Body of pancreas (tissue), 4 donors: ENCODE measurements at regions not wholly inside any gene's neighbourhood (a gene's known extent, or its start where the extent isn't known, plus 50 kb on each side); places are given as distances from the start of the nearest gene placed in this dataset.
A peak's percentile ranks its signal among the peaks of the same experiment; 100 is the strongest.

Source experiments
- ATAC-seq: fragments of 150-250 bp; one replicate; pipeline ENCODE4 v1.9.1; 2016
- DNase-seq, 4 donors: peaks; one replicate each; pipeline ENCODE4 v3.0.0-alpha.2; 2019
- H3K27ac ChIP-seq, 4 donors: fragments of 200-600 bp; sonication (generic); 1 replicate in 3 of 4; 2 replicates in 1 of 4; pipeline versions ENCODE4 v1.5.1 to v1.6.1; 2016 to 2019; ENCODE audit warnings: mild to moderate bottlenecking in 1 of 4, mixed read lengths in 1 of 4, moderate library complexity in 1 of 4
- H3K27me3 ChIP-seq, 2 donors: fragments of 200-600 bp; sonication (generic); one replicate each; pipeline ENCODE4 v1.6.0; 2016; ENCODE audit warnings: mild to moderate bottlenecking in 1 of 2
- H3K36me3 ChIP-seq, 2 donors: fragments of 200-600 bp; sonication (generic); replicated peaks in 1 of 2; 2 replicates each; pipeline ENCODE4 v1.5.1; 2016; ENCODE audit warnings: low read depth in 2 of 2; ENCODE audit not compliant: insufficient read depth in 1 of 2
- H3K4me1 ChIP-seq: fragments of 200-600 bp; sonication (generic); one replicate; pipeline ENCODE4 v1.6.0; 2016
- H3K4me3 ChIP-seq, 2 donors: fragments of 200-600 bp; sonication (generic); 1 replicate in 1 of 2; 2 replicates in 1 of 2; pipeline ENCODE4 v1.5.1; 2016 to 2019
- H3K9me3 ChIP-seq, 3 donors: fragments of 200-600 bp; sonication (generic); 1 replicate in 2 of 3; 2 replicates in 1 of 3; pipeline ENCODE4 v1.5.1; 2016
- POLR2A ChIP-seq, 3 donors: fragments of 450-650 bp; IDR thresholded peaks; one replicate each; pipeline ENCODE4 v1.6.1; 2016; ENCODE audit warnings: antibody characterized with exemption in 3 of 3, mild to moderate bottlenecking in 2 of 3
- WGBS, 2 donors: methylation state at CpG; one replicate each; pipeline ENCODE4 v1.1.5; 2017; 5-methylcytosine and 5-hydroxymethylcytosine counted together
- intact Hi-C: fragments of 100-400 bp; cut with DNase I; formaldehyde crosslinking; loops from one replicate; pipeline ENCODE4 v1.15.1; 2023
- TF ChIP-seq, protein P1 (sequence below), 7 experiments: fragments of 450-650 bp in 4 of 7; fragments of 200-600 bp in 3 of 7; sonication (generic) in 3 of 7; IDR thresholded peaks; one replicate each; pipeline ENCODE4 v1.5.1; 2016 to 2019; ENCODE audit warnings: antibody characterized with exemption in 7 of 7

GRCh38 chr5:26761045-26761444 lies 277.3 kb downstream of the CDH9 start:
- H3K4me1 ChIP-seq, result no peaks in the 10 kb centered on the region
- TF ChIP-seq POLR2A (IDR thresholded peaks at IDR 0.05), result no peak
- TF ChIP-seq, protein P1, sequence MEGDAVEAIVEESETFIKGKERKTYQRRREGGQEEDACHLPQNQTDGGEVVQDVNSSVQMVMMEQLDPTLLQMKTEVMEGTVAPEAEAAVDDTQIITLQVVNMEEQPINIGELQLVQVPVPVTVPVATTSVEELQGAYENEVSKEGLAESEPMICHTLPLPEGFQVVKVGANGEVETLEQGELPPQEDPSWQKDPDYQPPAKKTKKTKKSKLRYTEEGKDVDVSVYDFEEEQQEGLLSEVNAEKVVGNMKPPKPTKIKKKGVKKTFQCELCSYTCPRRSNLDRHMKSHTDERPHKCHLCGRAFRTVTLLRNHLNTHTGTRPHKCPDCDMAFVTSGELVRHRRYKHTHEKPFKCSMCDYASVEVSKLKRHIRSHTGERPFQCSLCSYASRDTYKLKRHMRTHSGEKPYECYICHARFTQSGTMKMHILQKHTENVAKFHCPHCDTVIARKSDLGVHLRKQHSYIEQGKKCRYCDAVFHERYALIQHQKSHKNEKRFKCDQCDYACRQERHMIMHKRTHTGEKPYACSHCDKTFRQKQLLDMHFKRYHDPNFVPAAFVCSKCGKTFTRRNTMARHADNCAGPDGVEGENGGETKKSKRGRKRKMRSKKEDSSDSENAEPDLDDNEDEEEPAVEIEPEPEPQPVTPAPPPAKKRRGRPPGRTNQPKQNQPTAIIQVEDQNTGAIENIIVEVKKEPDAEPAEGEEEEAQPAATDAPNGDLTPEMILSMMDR (IDR thresholded peaks at IDR 0.05), result no peak
- intact Hi-C loops, result no loop called here
- ATAC-seq, result no peak
- no peaks in the 10 kb centered on the region for H3K27me3 ChIP-seq
- no peak overlapping the region for H3K27ac ChIP-seq
- no peaks in the 10 kb centered on the region for H3K9me3 ChIP-seq
- DNase-seq, result peak in 1 of 4 donors; percentile 8
- 56 to 62% methylated on average over 7 of the region's 7 CpGs for WGBS, 2 donors
- H3K4me3 ChIP-seq, result no peak overlapping the region
- H3K36me3 ChIP-seq, result no peaks in the 10 kb centered on the region

GRCh38 chr5:26757941-26758340 lies 280.4 kb downstream of the CDH9 start:
- Histone ChIP-seq H3K4me3 (no peak overlapping the region), H3K4me1 (no peaks in the 10 kb centered on the region), H3K36me3 (no peaks in the 10 kb centered on the region), H3K27me3 (no peaks in the 10 kb centered on the region), H3K9me3 (no peaks in the 10 kb centered on the region), H3K27ac (no peak overlapping the region)
- intact Hi-C loops, result no loop called here
- WGBS, 2 donors, result 66 to 79% methylated on average over 2 of the region's 2 CpGs
- no peak for ATAC-seq
- TF ChIP-seq POLR2A (IDR thresholded peaks at IDR 0.05), result no peak
- TF ChIP-seq, protein P1 (IDR thresholded peaks at IDR 0.05), result no peak
- no peak for DNase-seq

DNA sequence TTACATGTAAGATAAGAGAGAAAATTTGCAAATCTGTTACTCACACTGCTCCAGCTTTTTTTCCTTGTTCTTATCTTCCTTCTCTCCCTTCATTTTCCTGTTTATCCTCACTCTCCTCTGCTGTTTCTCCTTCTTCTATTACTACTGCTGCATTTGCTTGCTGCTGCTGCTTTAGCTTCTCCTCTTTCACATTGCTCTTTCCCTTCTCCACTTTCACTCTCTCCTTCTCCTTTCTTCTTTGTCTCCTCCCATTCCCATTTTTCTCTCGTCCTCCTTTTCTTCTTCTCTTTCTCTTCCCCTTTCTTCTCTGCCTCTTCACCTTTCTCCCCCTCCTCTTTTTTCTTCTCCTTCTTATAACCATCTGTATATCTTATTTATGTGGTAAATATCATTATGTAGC lies 288.6 kb downstream of the CDH9 start:
- DNase-seq (no peak), ATAC-seq (no peak)
- no peaks in the 10 kb centered on the region for H3K27me3 ChIP-seq
- H3K27ac ChIP-seq, result no peak overlapping the region
- no peaks in the 10 kb centered on the region for H3K4me1 ChIP-seq
- TF ChIP-seq, protein P1 (IDR thresholded peaks at IDR 0.05), result no peak
- TF ChIP-seq POLR2A (IDR thresholded peaks at IDR 0.05), result no peak
- no peaks in the 10 kb centered on the region for H3K36me3 ChIP-seq
- H3K4me3 ChIP-seq, result no peak overlapping the region
- H3K9me3 ChIP-seq, result no peaks in the 10 kb centered on the region
- 5 to 8% methylated on average over 1 of the region's 1 CpG for WGBS, 2 donors
- intact Hi-C loops, result no loop called here

GRCh38 chr5:26740182-26740581 lies 298.2 kb downstream of the CDH9 start:
- TF ChIP-seq, protein P1 (IDR thresholded peaks at IDR 0.05), result no peak
- TF ChIP-seq POLR2A (IDR thresholded peaks at IDR 0.05), result no peak
- H3K4me3 ChIP-seq, result no peak overlapping the region
- ATAC-seq (no peak), DNase-seq (no peak)
- H3K4me1 ChIP-seq, result no peaks in the 10 kb centered on the region
- H3K27me3 ChIP-seq, result no peaks in the 10 kb centered on the region
- no peaks in the 10 kb centered on the region for H3K36me3 ChIP-seq
- intact Hi-C loops, result no loop called here
- no peaks in the 10 kb centered on the region for H3K9me3 ChIP-seq
- H3K27ac ChIP-seq, result no peak overlapping the region

GRCh38 chr5:26737348-26738265 lies 300.8 kb downstream of the CDH9 start:
- ATAC-seq, result no peak

More at GRCh38 chr5:26737348-26738265, 300.8 kb downstream of the CDH9 start:
- H3K4me3 ChIP-seq, result no peak overlapping the region
- H3K36me3 ChIP-seq, result no peaks in the 10 kb centered on the region
- intact Hi-C loops, result no loop called here
- H3K9me3 ChIP-seq, result no peaks in the 10 kb centered on the region
- no peaks in the 10 kb centered on the region for H3K27me3 ChIP-seq
- TF ChIP-seq POLR2A (IDR thresholded peaks at IDR 0.05), result no peak
- TF ChIP-seq, protein P1 (IDR thresholded peaks at IDR 0.05), result no peak
- no peak for DNase-seq
- H3K4me1 ChIP-seq, result no peaks in the 10 kb centered on the region
- no peak overlapping the region for H3K27ac ChIP-seq
- WGBS, 2 donors, result 41 to 48% methylated on average over 1 of the region's 1 CpG
